ENCODE measurements at regions not wholly inside any gene's neighbourhood (a gene's known extent, or its start where the extent isn't known, plus 50 kb on each side); places are given as distances from the start of the nearest gene placed in this dataset.

- Histone ChIP-seq H3K9me3 (ENCODE audit: control insufficient read depth in 2 of 2, insufficient read depth in 1 of 2, low read length in 1 of 2) (no peaks in the 10 kb centered on the region), H3K36me3 (ENCODE audit: control insufficient read depth in 2 of 2, insufficient read depth in 2 of 2, low read length in 1 of 2) (no peaks in the 10 kb centered on the region), H3K27ac (ENCODE audit: low read depth in 1 of 2, low read length in 1 of 2) (no peak overlapping the region), H3K27me3 (ENCODE audit: control insufficient read depth in 2 of 2, insufficient read depth in 1 of 2, low read length in 1 of 2) (no peaks in the 10 kb centered on the region), H3K4me3 (ENCODE audit: low read length in 2 of 2) (no peak overlapping the region), H3K4me1 (ENCODE audit: control insufficient read depth in 2 of 2, insufficient read depth in 2 of 2, low read length in 2 of 2) (no peaks in the 10 kb centered on the region)
- DNase-seq (ENCODE audit: low read depth in 6 of 9, low spot score in 9 of 9), result no peak
- WGBS, result 46% methylated on average over 18 of the region's 18 CpGs
Measured at GRCh38 chr7:32250471-32251260, 180.5 kb upstream of the PDE1C start.

- Histone ChIP-seq H3K27ac (ENCODE audit: low read depth in 1 of 2, low read length in 1 of 2) (no peak overlapping the region), H3K27me3 (ENCODE audit: control insufficient read depth in 2 of 2, insufficient read depth in 1 of 2, low read length in 1 of 2) (no peaks in the 10 kb centered on the region), H3K4me1 (ENCODE audit: control insufficient read depth in 2 of 2, insufficient read depth in 2 of 2, low read length in 2 of 2) (no peaks in the 10 kb centered on the region), H3K36me3 (ENCODE audit: control insufficient read depth in 2 of 2, insufficient read depth in 2 of 2, low read length in 1 of 2) (no peaks in the 10 kb centered on the region), H3K9me3 (ENCODE audit: control insufficient read depth in 2 of 2, insufficient read depth in 1 of 2, low read length in 1 of 2) (no peaks in the 10 kb centered on the region), H3K4me3 (ENCODE audit: low read length in 2 of 2) (no peak overlapping the region)
- 81% methylated on average over 2 of the region's 2 CpGs for WGBS
- DNase-seq (ENCODE audit: low read depth in 6 of 9, low spot score in 9 of 9), result no peak
Measured at GRCh38 chr7:32250003-32250402, 179.8 kb upstream of the PDE1C start.

- no peaks in the 10 kb centered on the region for H3K36me3 ChIP-seq (ENCODE audit: control insufficient read depth in 2 of 2, insufficient read depth in 2 of 2, low read length in 1 of 2)
- WGBS, result 97% methylated on average over 2 of the region's 2 CpGs
Measured at GRCh38 chr7:32248522-32248921, 178.3 kb upstream of the PDE1C start.

GRCh38 chr7:32244806-32245345 lies 174.7 kb upstream of the PDE1C start:
- no peaks in the 10 kb centered on the region for H3K9me3 ChIP-seq (ENCODE audit: control insufficient read depth in 2 of 2, insufficient read depth in 1 of 2, low read length in 1 of 2)
- DNase-seq (ENCODE audit: low read depth in 6 of 9, low spot score in 9 of 9), result no peak
- no peak overlapping the region for H3K4me3 ChIP-seq (ENCODE audit: low read length in 2 of 2)
- WGBS, result 87% methylated on average over 4 of the region's 4 CpGs
- no peaks in the 10 kb centered on the region for H3K36me3 ChIP-seq (ENCODE audit: control insufficient read depth in 2 of 2, insufficient read depth in 2 of 2, low read length in 1 of 2)
- no peaks in the 10 kb centered on the region for H3K4me1 ChIP-seq (ENCODE audit: control insufficient read depth in 2 of 2, insufficient read depth in 2 of 2, low read length in 2 of 2)
- no peaks in the 10 kb centered on the region for H3K27me3 ChIP-seq (ENCODE audit: control insufficient read depth in 2 of 2, insufficient read depth in 1 of 2, low read length in 1 of 2)
- no peak overlapping the region for H3K27ac ChIP-seq (ENCODE audit: low read depth in 1 of 2, low read length in 1 of 2)

More at GRCh38 chr7:32248522-32248921, 178.3 kb upstream of the PDE1C start:
- Histone ChIP-seq H3K4me3 (ENCODE audit: low read length in 2 of 2) (no peak overlapping the region), H3K27me3 (ENCODE audit: control insufficient read depth in 2 of 2, insufficient read depth in 1 of 2, low read length in 1 of 2) (no peaks in the 10 kb centered on the region), H3K27ac (ENCODE audit: low read depth in 1 of 2, low read length in 1 of 2) (no peak overlapping the region), H3K9me3 (ENCODE audit: control insufficient read depth in 2 of 2, insufficient read depth in 1 of 2, low read length in 1 of 2) (no peaks in the 10 kb centered on the region), H3K4me1 (ENCODE audit: control insufficient read depth in 2 of 2, insufficient read depth in 2 of 2, low read length in 2 of 2) (no peaks in the 10 kb centered on the region)
- DNase-seq (ENCODE audit: low read depth in 6 of 9, low spot score in 9 of 9), result no peak

GRCh38 chr7:32243687-32244290 lies 173.6 kb upstream of the PDE1C start:
- Histone ChIP-seq H3K4me3 (ENCODE audit: low read length in 2 of 2) (no peak overlapping the region), H3K4me1 (ENCODE audit: control insufficient read depth in 2 of 2, insufficient read depth in 2 of 2, low read length in 2 of 2) (no peaks in the 10 kb centered on the region), H3K27me3 (ENCODE audit: control insufficient read depth in 2 of 2, insufficient read depth in 1 of 2, low read length in 1 of 2) (no peaks in the 10 kb centered on the region), H3K9me3 (ENCODE audit: control insufficient read depth in 2 of 2, insufficient read depth in 1 of 2, low read length in 1 of 2) (no peaks in the 10 kb centered on the region), H3K27ac (ENCODE audit: low read depth in 1 of 2, low read length in 1 of 2) (no peak overlapping the region), H3K36me3 (ENCODE audit: control insufficient read depth in 2 of 2, insufficient read depth in 2 of 2, low read length in 1 of 2) (no peaks in the 10 kb centered on the region)
- no peak for DNase-seq (ENCODE audit: low read depth in 6 of 9, low spot score in 9 of 9)
- 93% methylated on average over 3 of the region's 3 CpGs for WGBS

GRCh38 chr7:32242436-32242835 lies 172.2 kb upstream of the PDE1C start:
- Histone ChIP-seq H3K36me3 (ENCODE audit: control insufficient read depth in 2 of 2, insufficient read depth in 2 of 2, low read length in 1 of 2) (no peaks in the 10 kb centered on the region), H3K4me3 (ENCODE audit: low read length in 2 of 2) (no peak overlapping the region), H3K9me3 (ENCODE audit: control insufficient read depth in 2 of 2, insufficient read depth in 1 of 2, low read length in 1 of 2) (no peaks in the 10 kb centered on the region), H3K27me3 (ENCODE audit: control insufficient read depth in 2 of 2, insufficient read depth in 1 of 2, low read length in 1 of 2) (no peaks in the 10 kb centered on the region), H3K4me1 (ENCODE audit: control insufficient read depth in 2 of 2, insufficient read depth in 2 of 2, low read length in 2 of 2) (no peaks in the 10 kb centered on the region), H3K27ac (ENCODE audit: low read depth in 1 of 2, low read length in 1 of 2) (no peak overlapping the region)
- no peak for DNase-seq (ENCODE audit: low read depth in 6 of 9, low spot score in 9 of 9)
- 62% methylated on average over 3 of the region's 3 CpGs for WGBS

GRCh38 chr7:32241636-32242035 lies 171.4 kb upstream of the PDE1C start:
- no peak for DNase-seq (ENCODE audit: low read depth in 6 of 9, low spot score in 9 of 9)
- Histone ChIP-seq H3K4me3 (ENCODE audit: low read length in 2 of 2) (no peak overlapping the region), H3K27ac (ENCODE audit: low read depth in 1 of 2, low read length in 1 of 2) (no peak overlapping the region), H3K9me3 (ENCODE audit: control insufficient read depth in 2 of 2, insufficient read depth in 1 of 2, low read length in 1 of 2) (no peaks in the 10 kb centered on the region), H3K4me1 (ENCODE audit: control insufficient read depth in 2 of 2, insufficient read depth in 2 of 2, low read length in 2 of 2) (no peaks in the 10 kb centered on the region), H3K27me3 (ENCODE audit: control insufficient read depth in 2 of 2, insufficient read depth in 1 of 2, low read length in 1 of 2) (no peaks in the 10 kb centered on the region), H3K36me3 (ENCODE audit: control insufficient read depth in 2 of 2, insufficient read depth in 2 of 2, low read length in 1 of 2) (no peaks in the 10 kb centered on the region)
- WGBS, result 97% methylated on average over 1 of the region's 1 CpG

GRCh38 chr7:32239764-32240163 lies 169.6 kb upstream of the PDE1C start:
- DNase-seq (ENCODE audit: low read depth in 6 of 9, low spot score in 9 of 9), result no peak
- Histone ChIP-seq H3K9me3 (ENCODE audit: control insufficient read depth in 2 of 2, insufficient read depth in 1 of 2, low read length in 1 of 2) (no peaks in the 10 kb centered on the region), H3K27ac (ENCODE audit: low read depth in 1 of 2, low read length in 1 of 2) (no peak overlapping the region), H3K4me1 (ENCODE audit: control insufficient read depth in 2 of 2, insufficient read depth in 2 of 2, low read length in 2 of 2) (no peaks in the 10 kb centered on the region), H3K27me3 (ENCODE audit: control insufficient read depth in 2 of 2, insufficient read depth in 1 of 2, low read length in 1 of 2) (no peaks in the 10 kb centered on the region), H3K36me3 (ENCODE audit: control insufficient read depth in 2 of 2, insufficient read depth in 2 of 2, low read length in 1 of 2) (no peaks in the 10 kb centered on the region), H3K4me3 (ENCODE audit: low read length in 2 of 2) (no peak overlapping the region)
- WGBS, result 93% methylated on average over 1 of the region's 1 CpG

GRCh38 chr7:32228601-32229000 lies 158.4 kb upstream of the PDE1C start:
- WGBS, result 99% methylated on average over 2 of the region's 2 CpGs
- Histone ChIP-seq H3K27me3 (ENCODE audit: control insufficient read depth in 2 of 2, insufficient read depth in 1 of 2, low read length in 1 of 2) (no peaks in the 10 kb centered on the region), H3K27ac (ENCODE audit: low read depth in 1 of 2, low read length in 1 of 2) (no peak overlapping the region), H3K9me3 (ENCODE audit: control insufficient read depth in 2 of 2, insufficient read depth in 1 of 2, low read length in 1 of 2) (no peaks in the 10 kb centered on the region), H3K4me3 (ENCODE audit: low read length in 2 of 2) (no peak overlapping the region), H3K36me3 (ENCODE audit: control insufficient read depth in 2 of 2, insufficient read depth in 2 of 2, low read length in 1 of 2) (no peaks in the 10 kb centered on the region), H3K4me1 (ENCODE audit: control insufficient read depth in 2 of 2, insufficient read depth in 2 of 2, low read length in 2 of 2) (no peaks in the 10 kb centered on the region)
- DNase-seq (ENCODE audit: low read depth in 6 of 9, low spot score in 9 of 9), result no peak
